HepG2 (cell line): ENCODE measurements at regions not wholly inside any gene's neighbourhood (a gene's known extent, or its start where the extent isn't known, plus 50 kb on each side); places are given as distances from the start of the nearest gene placed in this dataset.

Experiments used
- CHD4 ChIP-seq: fragments of 200-600 bp; sonication (generic); IDR thresholded peaks from 2 replicates; pipeline ENCODE4 v1.7.0; 2017; ENCODE audit warnings: mild to moderate bottlenecking, low read length, borderline replicate concordance
- HCFC1 ChIP-seq: fragments of 150-350 bp; IDR thresholded peaks from 2 replicates; pipeline ENCODE4 v1.6.1; 2014; ENCODE audit warnings: low read depth, low read length
- HDAC6 ChIP-seq: fragments of 200-600 bp; sonication (generic); IDR thresholded peaks from 2 replicates; pipeline ENCODE4 v1.7.0; 2017; ENCODE audit warnings: mild to moderate bottlenecking, antibody characterized with exemption, low read length, low read depth
- KIAA2018 ChIP-seq: sonication (generic); formaldehyde crosslinking; IDR thresholded peaks from 2 replicates; pipeline ENCODE4 v1.5.0; 2020; ENCODE audit warnings: mild to moderate bottlenecking, missing genetic modification reagents, borderline replicate concordance
- MED1 ChIP-seq: sonication (generic); formaldehyde crosslinking; IDR thresholded peaks from 2 replicates; pipeline ENCODE4 v1.4.0; 2020; ENCODE audit warnings: missing genetic modification reagents
- PHF21A ChIP-seq: sonication (generic); formaldehyde crosslinking; IDR thresholded peaks from 2 replicates; pipeline ENCODE4 v1.5.0; 2020; ENCODE audit warnings: mild to moderate bottlenecking, missing genetic modification reagents
- POGK ChIP-seq: sonication (generic); formaldehyde crosslinking; conservative IDR thresholded peaks from 2 replicates; pipeline ENCODE4 v1.8.0; 2022; ENCODE audit warnings: mild to moderate bottlenecking, moderate library complexity, missing genetic modification reagents
- SAP130 ChIP-seq: IDR thresholded peaks from 2 replicates; pipeline ENCODE4 v1.6.1; 2016; ENCODE audit warnings: low read depth
- SMARCE1 ChIP-seq: fragments of 450-650 bp; IDR thresholded peaks from 2 replicates; pipeline ENCODE4 v1.6.1; 2017; ENCODE audit warnings: borderline replicate concordance
- TEAD2 ChIP-seq: sonication (generic); formaldehyde crosslinking; IDR thresholded peaks from 2 replicates; pipeline ENCODE4 v1.9.0; 2021; ENCODE audit warnings: missing genetic modification reagents
- U2AF2 ChIP-seq: fragments of 200-400 bp; formaldehyde crosslinking; IDR thresholded peaks from 2 replicates; pipeline ENCODE4 v1.6.1; 2017; ENCODE audit warnings: low read depth, mild to moderate bottlenecking, low read length
- ZKSCAN1 ChIP-seq: fragments of 150-350 bp; IDR thresholded peaks from 2 replicates; pipeline ENCODE4 v1.6.1; 2014; ENCODE audit warnings: low read length
- ZNF441 ChIP-seq: sonication (generic); formaldehyde crosslinking; IDR thresholded peaks from 2 replicates; pipeline ENCODE4 v1.7.0; 2021; ENCODE audit warnings: missing genetic modification reagents, borderline replicate concordance
- ZNF451 ChIP-seq: sonication (generic); formaldehyde crosslinking; IDR thresholded peaks from 2 replicates; pipeline ENCODE4 v1.5.0; 2020; ENCODE audit warnings: mild to moderate bottlenecking, missing genetic modification reagents
- ZNF740 ChIP-seq: sonication (generic); formaldehyde crosslinking; IDR thresholded peaks from 2 replicates; pipeline ENCODE4 v1.4.0; 2020; ENCODE audit warnings: missing genetic modification reagents
- ZNF775 ChIP-seq: sonication (generic); formaldehyde crosslinking; IDR thresholded peaks from 2 replicates; pipeline ENCODE4 v1.4.0; 2020; ENCODE audit warnings: missing genetic modification reagents, mild to moderate bottlenecking, moderate library complexity, borderline replicate concordance

GRCh38 chr13:82275644-82276043, 1606.6 kb downstream of the SLITRK1 start (continued):
- TF ChIP-seq KIAA2018 (CRISPR knock-in tag), result no peak
- TF ChIP-seq MED1, result no peak
- no peak for TF ChIP-seq U2AF2
- TF ChIP-seq ZKSCAN1, result no peak
- no peak for TF ChIP-seq POGK
- TF ChIP-seq SAP130 (CRISPR knock-in tag), result no peak
- no peak for TF ChIP-seq ZNF775 (CRISPR knock-in tag)
- TF ChIP-seq PHF21A (CRISPR knock-in tag), result no peak
- no peak for TF ChIP-seq ZNF451 (CRISPR knock-in tag)
- no peak for TF ChIP-seq HDAC6
- no peak for TF ChIP-seq HCFC1
- no peak for TF ChIP-seq ZNF740 (CRISPR knock-in tag)
- no peak for TF ChIP-seq CHD4
- no peak for TF ChIP-seq SMARCE1
- no peak for TF ChIP-seq ZNF441 (CRISPR knock-in tag)
- TF ChIP-seq TEAD2, result no peak
